HCT116 (cell line): ENCODE measurements at regions not wholly inside any gene's neighbourhood (a gene's known extent, or its start where the extent isn't known, plus 50 kb on each side); places are given as distances from the start of the nearest gene placed in this dataset.
"Not testable (repeated sequence)": the region's sequence is repeated elsewhere in the genome, so short reads cannot be mapped to it uniquely, and the experiment has no call there.

Experiments
- ATAC-seq: fragments of 200-7000 bp; cut with Tn5 transposase; 2 replicates; pipeline ENCODE4 v1.9.1; 2020; ENCODE audit warnings: mild to moderate bottlenecking, moderate library complexity
- BruUV-seq: library from RNA; stranded (reverse); fragments of 400-500 nt; replicated peaks from 2 replicates; lab custom pipeline; 2021; lab: Mats Ljungman, UMichigan
- CTCF ChIA-PET: fragments of 300-600 bp; sonication (Branson Sonifier 250); formaldehyde crosslinking; loops from one replicate; lab custom pipeline; 2021; ENCODE audit warnings: antibody characterized with exemption; lab: Charles Lee
- POLR2A ChIA-PET: fragments of 300-600, 350-600 bp; sonication (Branson Sonifier 250); formaldehyde crosslinking; loops from one replicate; lab custom pipeline; 2021; ENCODE audit warnings: antibody characterized with exemption; lab: Charles Lee
- RAD21 ChIA-PET, 2 experiments: fragments of 300-600 bp; sonication (Branson Sonifier 250); formaldehyde crosslinking; loops; one replicate each; lab custom pipeline; 2023; ENCODE audit warnings: low total read pairs in 2 of 2; ENCODE audit not compliant: uncharacterized antibody in 2 of 2, unreplicated experiment in 2 of 2, low non-redundant PET in 1 of 2; lab: Charles Lee
- DNase-seq: peaks from one replicate; pipeline ENCODE4 v3.0.0-alpha.2; 2010; ENCODE audit warnings: low read depth, low spot score
- H2AFZ ChIP-seq: fragments of 200-600 bp; shearing (Covaris generic), sonication (generic); 2 replicates; pipeline ENCODE4 v1.6.1; 2017; ENCODE audit warnings: low read depth, mixed run types, mixed read lengths, antibody characterized with exemption, low read length; ENCODE audit not compliant: poor library complexity, severe bottlenecking
- H3K27ac ChIP-seq: 2 replicates; pipeline ENCODE4 v1.5.1; 2012; ENCODE audit warnings: low read depth, low read length
- H3K27me3 ChIP-seq: fragments of 200-600 bp; sonication (generic); 2 replicates; pipeline ENCODE4 v1.6.1; 2016; ENCODE audit warnings: mixed run types, low read length, mixed read lengths; ENCODE audit not compliant: insufficient read depth
- H3K36me3 ChIP-seq, 2 experiments: fragments of 200-500 bp in 1 of 2; fragments of 200-600 bp in 1 of 2; sonication (Bioruptor generic) in 1 of 2; sonication (generic) in 1 of 2; 2 replicates each; pipeline versions ENCODE4 v1.5.1 to v1.6.1; 2014 to 2016; ENCODE audit warnings: low read length in 2 of 2, inconsistent platforms in 1 of 2, mixed read lengths in 1 of 2, mixed run types in 1 of 2; ENCODE audit not compliant: insufficient read depth in 2 of 2, control insufficient read depth in 1 of 2
- H3K4me1 ChIP-seq, 2 experiments: fragments of 200-600 bp in 1 of 2; sonication (generic) in 1 of 2; 2 replicates each; pipeline versions ENCODE4 v1.5.1 to v1.6.1; 2012 to 2017; ENCODE audit warnings: low read length in 2 of 2, inconsistent platforms in 1 of 2, mild to moderate bottlenecking in 1 of 2, mixed read lengths in 1 of 2, mixed run types in 1 of 2, moderate library complexity in 1 of 2; ENCODE audit not compliant: insufficient read depth in 2 of 2, control insufficient read depth in 1 of 2
- H3K4me2 ChIP-seq: fragments of 200-600 bp; sonication (generic); 2 replicates; pipeline ENCODE4 v1.6.1; 2017; ENCODE audit warnings: mixed run types, low read length, mixed read lengths
- H3K4me3 ChIP-seq, 2 experiments: fragments of 200-600 bp in 1 of 2; sonication (generic) in 1 of 2; replicated peaks in 1 of 2; 2 replicates each; pipeline ENCODE4 v1.5.1; 2011 to 2016; ENCODE audit warnings: low read length in 2 of 2, control low read depth in 1 of 2, low read depth in 1 of 2, mild to moderate bottlenecking in 1 of 2, mixed read lengths in 1 of 2, mixed run types in 1 of 2
- H3K79me2 ChIP-seq: fragments of 200-600 bp; sonication (generic); 2 replicates; pipeline ENCODE4 v1.6.1; 2017; ENCODE audit warnings: mild to moderate bottlenecking, mixed run types, low read length, moderate library complexity, mixed read lengths; ENCODE audit not compliant: insufficient read depth
- H3K9ac ChIP-seq: fragments of 200-600 bp; sonication (generic); 2 replicates; pipeline ENCODE4 v1.6.1; 2016; ENCODE audit warnings: low read length, mixed read lengths
- H3K9me2 ChIP-seq: fragments of 200-600 bp; sonication (generic), shearing (Covaris generic); 2 replicates; pipeline ENCODE4 v1.6.1; 2017; ENCODE audit warnings: mixed run types, mild to moderate bottlenecking, moderate library complexity; ENCODE audit not compliant: insufficient read depth
- H3K9me3 ChIP-seq, 2 experiments: fragments of 200-500 bp in 1 of 2; fragments of 200-600 bp in 1 of 2; sonication (Bioruptor generic) in 1 of 2; sonication (generic) in 1 of 2; 2 replicates each; pipeline ENCODE4 v1.6.1; 2014 to 2017; ENCODE audit warnings: low read length in 2 of 2, mixed read lengths in 2 of 2, inconsistent platforms in 1 of 2, low read depth in 1 of 2, mild to moderate bottlenecking in 1 of 2, mixed run types in 1 of 2, moderate library complexity in 1 of 2; ENCODE audit not compliant: control insufficient read depth in 1 of 2, insufficient read depth in 1 of 2
- H4K20me1 ChIP-seq: fragments of 200-600 bp; sonication (generic), shearing (Covaris generic); 2 replicates; pipeline ENCODE4 v1.6.1; 2017; ENCODE audit warnings: mixed run types, mild to moderate bottlenecking, moderate library complexity; ENCODE audit not compliant: insufficient read depth
- intact Hi-C: fragments of 100-400 bp; cut with micrococcal nuclease; formaldehyde crosslinking; loops from 2 replicates; pipeline ENCODE4 v1.10.0; 2022

DNA sequence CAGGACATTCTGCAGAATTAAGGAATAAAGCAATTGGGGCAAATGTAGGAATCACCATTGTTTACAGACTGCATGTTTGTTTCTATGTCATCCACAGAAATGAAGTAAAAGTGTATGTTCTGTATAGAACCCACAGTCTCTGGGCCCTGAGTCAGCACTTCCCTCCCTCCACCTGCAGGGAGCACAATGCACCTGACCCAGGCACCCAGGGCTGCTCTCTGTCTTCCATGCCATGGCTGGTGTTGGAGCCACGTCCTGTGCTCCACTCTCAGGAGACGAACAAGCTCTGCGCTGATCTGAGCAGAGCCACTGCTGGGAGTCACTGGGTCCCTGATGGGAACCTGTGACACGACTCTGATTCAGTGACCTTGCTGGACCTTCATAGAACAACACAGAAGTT, 942.5 kb downstream of the TMEM121 start:
- H3K36me3 ChIP-seq, DNase-seq, H3K4me1 ChIP-seq, H3K9me2 ChIP-seq, H3K9ac ChIP-seq, H4K20me1 ChIP-seq, H2AFZ ChIP-seq, POLR2A ChIA-PET, H3K27ac ChIP-seq, ATAC-seq, H3K4me2 ChIP-seq, H3K9me3 ChIP-seq, intact Hi-C loops, H3K4me3 ChIP-seq, H3K27me3 ChIP-seq, H3K79me2 ChIP-seq, BruUV-seq: not testable (repeated sequence)
- CTCF ChIA-PET: interaction anchor here (1.1 kb wide), 1 partner anchor 259 kb away, joined by 18 read pairs; no protein-coding TSS in a partner anchor
- RAD21 ChIA-PET: interaction anchor here in 1 of 2 experiments (0.8 kb wide), 1 partner anchor 259 kb away, joined by 3 read pairs; no protein-coding TSS in a partner anchor

DNA sequence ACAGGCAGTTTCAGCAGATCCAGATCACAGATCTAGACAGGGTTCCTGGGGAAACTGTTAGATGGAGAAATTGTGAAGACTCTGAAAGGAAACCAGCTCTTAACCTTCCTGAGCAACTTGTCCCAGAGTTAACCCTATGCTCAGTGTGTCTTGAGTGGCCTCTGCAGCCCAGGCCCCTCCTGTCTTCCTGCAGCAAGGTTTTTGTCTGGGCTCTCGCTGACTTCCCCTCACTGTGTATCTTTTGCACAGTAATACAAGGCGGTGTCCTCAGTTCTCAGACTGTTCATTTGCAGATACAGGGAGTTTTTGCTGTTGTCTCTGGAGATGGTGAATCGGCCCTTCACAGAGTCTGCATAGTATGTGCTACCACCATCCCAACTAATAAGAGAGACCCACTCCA, 943.6 kb downstream of the TMEM121 start:
- intact Hi-C loops, H3K4me3 ChIP-seq, H3K27me3 ChIP-seq, H2AFZ ChIP-seq, H3K4me2 ChIP-seq, POLR2A ChIA-PET, H3K9me2 ChIP-seq, CTCF ChIA-PET, BruUV-seq, ATAC-seq, H4K20me1 ChIP-seq, H3K79me2 ChIP-seq, H3K9ac ChIP-seq, H3K4me1 ChIP-seq, DNase-seq, H3K27ac ChIP-seq, H3K36me3 ChIP-seq, H3K9me3 ChIP-seq, RAD21 ChIA-PET: not testable (repeated sequence)

DNA sequence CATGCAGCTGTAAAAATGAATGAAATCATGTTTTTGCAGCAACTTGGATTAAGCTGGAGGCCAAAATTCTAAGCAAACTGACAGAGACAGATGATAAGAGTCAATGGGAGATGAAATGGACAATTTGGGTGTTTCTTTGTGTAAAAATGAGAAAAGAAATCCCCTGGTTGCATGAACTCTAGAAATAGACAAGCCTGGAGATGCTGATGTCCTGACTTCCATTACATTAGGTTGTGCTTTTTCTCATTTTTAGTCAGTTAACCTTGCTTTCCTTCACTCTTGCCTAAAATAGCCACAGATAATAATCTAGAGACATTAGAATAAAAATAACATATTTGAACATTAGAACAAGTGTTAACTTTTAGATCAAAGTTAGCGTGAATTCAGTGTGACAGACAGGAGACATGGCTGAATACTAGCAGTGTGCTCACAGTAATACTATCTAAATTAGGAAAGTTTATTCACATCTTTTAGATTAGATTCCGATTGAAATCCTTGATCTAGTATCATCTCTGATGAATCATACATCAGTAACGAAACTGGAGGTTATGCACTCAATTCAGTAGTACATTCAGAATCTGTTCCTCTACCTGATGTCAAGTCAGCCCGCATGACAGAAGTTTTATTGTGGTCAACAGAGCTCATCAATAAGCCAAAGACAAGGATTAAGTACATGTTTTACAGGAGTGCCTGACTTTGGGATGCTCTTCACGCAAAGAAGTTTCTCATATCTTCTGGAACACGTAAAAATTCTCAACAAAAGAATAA, 948.1 kb downstream of the TMEM121 start:
- H2AFZ ChIP-seq, H3K4me3 ChIP-seq, H3K27me3 ChIP-seq, BruUV-seq, ATAC-seq, H3K9me3 ChIP-seq, H3K4me2 ChIP-seq, H3K27ac ChIP-seq, POLR2A ChIA-PET, H3K9ac ChIP-seq, H3K9me2 ChIP-seq, H3K4me1 ChIP-seq, H3K36me3 ChIP-seq, RAD21 ChIA-PET, DNase-seq, intact Hi-C loops, H3K79me2 ChIP-seq, H4K20me1 ChIP-seq, CTCF ChIA-PET: not testable (repeated sequence)

DNA sequence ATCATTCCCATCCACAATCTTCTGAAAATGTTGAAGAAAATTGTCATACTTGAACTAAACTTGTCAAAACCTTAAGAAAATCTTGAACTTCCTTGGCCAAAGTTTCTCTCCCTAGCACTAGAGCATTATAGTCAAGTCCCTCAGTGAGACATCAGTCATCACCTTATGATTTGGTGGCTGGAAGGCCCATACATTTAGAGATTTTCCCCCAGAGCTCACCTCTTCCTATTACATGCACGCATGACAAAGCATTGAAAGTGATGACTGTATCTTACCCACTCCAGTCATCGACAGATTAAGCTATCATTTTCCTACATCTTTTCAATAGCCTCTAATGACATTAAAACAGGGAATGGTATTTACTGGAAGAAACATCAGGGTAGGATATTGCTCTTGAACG, 948.8 kb downstream of the TMEM121 start:
- intact Hi-C loops, H3K4me2 ChIP-seq, H4K20me1 ChIP-seq, H3K27me3 ChIP-seq, DNase-seq, CTCF ChIA-PET, H3K27ac ChIP-seq, H3K9ac ChIP-seq, H3K36me3 ChIP-seq, H3K4me1 ChIP-seq, H3K4me3 ChIP-seq, H2AFZ ChIP-seq, H3K9me3 ChIP-seq, BruUV-seq, RAD21 ChIA-PET, H3K79me2 ChIP-seq, H3K9me2 ChIP-seq, POLR2A ChIA-PET, ATAC-seq: not testable (repeated sequence)
